ENCODE measurements at regions not wholly inside any gene's neighbourhood (a gene's known extent, or its start where the extent isn't known, plus 50 kb on each side); places are given as distances from the start of the nearest gene placed in this dataset.

- no peak for TF ChIP-seq CTCF (IDR thresholded peaks at IDR 0.05; ENCODE audit: insufficient read depth, low read length, poor library complexity, severe bottlenecking)
- TF ChIP-seq EZH2phosphoT487 (conservative IDR thresholded peaks at IDR 0.05; ENCODE audit: low read length): no peak
These were observed 974.0 kb upstream of the GJE1 start for GRCh38 chr6:141158740-141159139.
